ENCODE measurements at regions not wholly inside any gene's neighbourhood (a gene's known extent, or its start where the extent isn't known, plus 50 kb on each side); places are given as distances from the start of the nearest gene placed in this dataset.

DNA sequence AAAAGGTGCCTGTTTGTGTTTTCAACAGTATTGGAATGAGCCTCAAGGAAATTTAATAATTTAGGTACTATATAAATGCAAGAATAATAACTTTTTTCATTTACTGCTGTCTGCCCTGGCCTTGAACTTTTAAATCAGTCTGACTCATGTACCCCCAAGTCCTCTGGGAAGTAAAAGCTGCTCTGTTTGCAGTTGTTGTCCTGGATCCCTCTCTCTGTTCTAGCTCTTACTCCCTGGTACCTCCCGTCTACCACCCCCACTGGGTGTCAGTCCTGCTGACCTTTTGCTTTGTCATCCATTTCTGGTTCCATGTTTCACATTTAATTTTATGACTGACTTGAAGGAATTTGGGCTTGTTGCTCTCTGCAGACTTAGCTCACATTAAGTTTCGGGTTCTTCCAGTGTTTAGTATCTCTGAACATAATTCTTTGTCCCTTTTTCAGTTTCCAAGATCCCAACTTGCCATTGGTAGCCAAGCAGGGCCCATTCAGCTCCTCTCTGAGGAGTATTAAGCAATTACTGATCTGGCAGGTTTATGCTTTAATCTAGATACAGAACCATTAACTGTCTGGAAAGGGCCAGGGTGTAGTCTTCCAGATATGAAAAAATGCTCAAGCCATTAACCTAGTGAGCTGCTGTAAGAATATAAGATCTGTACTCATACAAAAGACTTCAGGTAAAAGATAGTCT is 208.7 kb upstream of the FAM3C start:
- TF ChIP-seq, protein P1, sequence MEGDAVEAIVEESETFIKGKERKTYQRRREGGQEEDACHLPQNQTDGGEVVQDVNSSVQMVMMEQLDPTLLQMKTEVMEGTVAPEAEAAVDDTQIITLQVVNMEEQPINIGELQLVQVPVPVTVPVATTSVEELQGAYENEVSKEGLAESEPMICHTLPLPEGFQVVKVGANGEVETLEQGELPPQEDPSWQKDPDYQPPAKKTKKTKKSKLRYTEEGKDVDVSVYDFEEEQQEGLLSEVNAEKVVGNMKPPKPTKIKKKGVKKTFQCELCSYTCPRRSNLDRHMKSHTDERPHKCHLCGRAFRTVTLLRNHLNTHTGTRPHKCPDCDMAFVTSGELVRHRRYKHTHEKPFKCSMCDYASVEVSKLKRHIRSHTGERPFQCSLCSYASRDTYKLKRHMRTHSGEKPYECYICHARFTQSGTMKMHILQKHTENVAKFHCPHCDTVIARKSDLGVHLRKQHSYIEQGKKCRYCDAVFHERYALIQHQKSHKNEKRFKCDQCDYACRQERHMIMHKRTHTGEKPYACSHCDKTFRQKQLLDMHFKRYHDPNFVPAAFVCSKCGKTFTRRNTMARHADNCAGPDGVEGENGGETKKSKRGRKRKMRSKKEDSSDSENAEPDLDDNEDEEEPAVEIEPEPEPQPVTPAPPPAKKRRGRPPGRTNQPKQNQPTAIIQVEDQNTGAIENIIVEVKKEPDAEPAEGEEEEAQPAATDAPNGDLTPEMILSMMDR (IDR thresholded peaks at IDR 0.05): no peak
- TF ChIP-seq EP300 (IDR thresholded peaks at IDR 0.05; ENCODE audit: low read depth) (no peak), POLR2AphosphoS5 (IDR thresholded peaks at IDR 0.05) (no peak), POLR2A (IDR thresholded peaks at IDR 0.05) (no peak)

Data from transverse colon (tissue), 4 donors.